ENCODE measurements at regions not wholly inside any gene's neighbourhood (a gene's known extent, or its start where the extent isn't known, plus 50 kb on each side); places are given as distances from the start of the nearest gene placed in this dataset.

- DNase-seq = no peak
These were observed 60.1 kb upstream of the MLN start for GRCh38 chr6:33863723-33864440.

- DNase-seq = no peak
These were observed 59.3 kb upstream of the MLN start for GRCh38 chr6:33863084-33863483.

GRCh38 chr6:33862536-33862935 lies 58.7 kb upstream of the MLN start:
- DNase-seq = no peak

- DNase-seq = no peak
These were observed 57.9 kb upstream of the MLN start for GRCh38 chr6:33861722-33862121.

GRCh38 chr6:33860706-33861474 lies 57.1 kb upstream of the MLN start:
- DNase-seq = no peak

GRCh38 chr6:33860006-33860405 lies 56.2 kb upstream of the MLN start:
- no peak for DNase-seq

GRCh38 chr6:33858804-33859505 lies 55.2 kb upstream of the MLN start:
- no peak for DNase-seq

- no peak for DNase-seq
These were observed 54.2 kb upstream of the MLN start for GRCh38 chr6:33857932-33858475.

- DNase-seq = no peak
These were observed 53.5 kb upstream of the MLN start for GRCh38 chr6:33857093-33857931.

GRCh38 chr6:33856655-33857054 lies 52.9 kb upstream of the MLN start:
- no peak for DNase-seq

GRCh38 chr6:33856031-33856590 lies 52.3 kb upstream of the MLN start:
- no peak for DNase-seq

- peak; percentile 77 for DNase-seq
These were observed 50.8 kb upstream of the MLN start for GRCh38 chr6:33854572-33855030.

GRCh38 chr6:33853736-33854135 lies 49.9 kb upstream of the MLN start:
- DNase-seq = no peak

All from renal pelvis (tissue), 1 donor.